ENCODE measurements at regions not wholly inside any gene's neighbourhood (a gene's known extent, or its start where the extent isn't known, plus 50 kb on each side); places are given as distances from the start of the nearest gene placed in this dataset.

- DNase-seq (ENCODE audit: low read depth), result no peak
- no peak for TF ChIP-seq CTCF (IDR thresholded peaks at IDR 0.05; ENCODE audit: insufficient read depth, low read length)
- H3K4me3 ChIP-seq (ENCODE audit: low read depth, low read length), result no peak overlapping the region
Observed at GRCh38 chr2:19787134-19787533, 114.6 kb downstream of the TTC32 start.

GRCh38 chr2:19786408-19787058 lies 115.2 kb downstream of the TTC32 start:
- no peak for TF ChIP-seq CTCF (IDR thresholded peaks at IDR 0.05; ENCODE audit: insufficient read depth, low read length)

GRCh38 chr2:19785867-19786266 lies 115.9 kb downstream of the TTC32 start:
- TF ChIP-seq CTCF (IDR thresholded peaks at IDR 0.05; ENCODE audit: insufficient read depth, low read length), result no peak
- H3K4me3 ChIP-seq (ENCODE audit: low read depth, low read length), result no peak overlapping the region

More at GRCh38 chr2:19786408-19787058, 115.2 kb downstream of the TTC32 start:
- peak; percentile 79 for DNase-seq (ENCODE audit: low read depth)
- no peak overlapping the region for H3K4me3 ChIP-seq (ENCODE audit: low read depth, low read length)

GRCh38 chr2:19785447-19785846 lies 116.3 kb downstream of the TTC32 start:
- TF ChIP-seq CTCF (IDR thresholded peaks at IDR 0.05; ENCODE audit: insufficient read depth, low read length), result no peak
- peak; percentile 71 for DNase-seq (ENCODE audit: low read depth)

More at GRCh38 chr2:19785867-19786266, 115.9 kb downstream of the TTC32 start:
- no peak for DNase-seq (ENCODE audit: low read depth)

GRCh38 chr2:19784456-19784855 lies 117.3 kb downstream of the TTC32 start:
- DNase-seq (ENCODE audit: low read depth), result no peak
- no peak overlapping the region for H3K4me3 ChIP-seq (ENCODE audit: low read depth, low read length)
- TF ChIP-seq CTCF (IDR thresholded peaks at IDR 0.05; ENCODE audit: insufficient read depth, low read length), result no peak

More at GRCh38 chr2:19785447-19785846, 116.3 kb downstream of the TTC32 start:
- no peak overlapping the region for H3K4me3 ChIP-seq (ENCODE audit: low read depth, low read length)

- no peak for DNase-seq (ENCODE audit: low read depth)
- no peak for TF ChIP-seq CTCF (IDR thresholded peaks at IDR 0.05; ENCODE audit: insufficient read depth, low read length)
- H3K4me3 ChIP-seq (ENCODE audit: low read depth, low read length), result no peak overlapping the region
Observed at GRCh38 chr2:19783935-19784334, 117.8 kb downstream of the TTC32 start.

All from fibroblast of the aortic adventitia (primary cell).